ENCODE measurements at regions not wholly inside any gene's neighbourhood (a gene's known extent, or its start where the extent isn't known, plus 50 kb on each side); places are given as distances from the start of the nearest gene placed in this dataset.

GRCh38 chr5:10173716-10174115, 76.0 kb downstream of the ATPSCKMT start:
- Histone ChIP-seq H3K79me2 (ENCODE audit: insufficient read depth) (no peaks in the 10 kb centered on the region), H3K9me3 (ENCODE audit: low read depth) (no peaks in the 10 kb centered on the region), H3K27ac (no peak overlapping the region), H4K20me1 (ENCODE audit: insufficient read depth) (no peaks in the 10 kb centered on the region), H3K36me3 (ENCODE audit: low read depth) (no peaks in the 10 kb centered on the region), H3K9me2 (ENCODE audit: insufficient read depth) (no peaks in the 10 kb centered on the region), H2AFZ (no peak overlapping the region), H3K4me1 (ENCODE audit: insufficient read depth) (no peaks in the 10 kb centered on the region), H3K9ac (no peak overlapping the region), H3K4me2 (ENCODE audit: unreplicated experiment) (no peak overlapping the region), H3K27me3 (replicated peaks; ENCODE audit: insufficient read depth) (no peaks in the 10 kb centered on the region), H3F3A (ENCODE audit: insufficient read depth) (no peaks in the 10 kb centered on the region), H3K4me3 (no peak overlapping the region)
- TF ChIP-seq EZH2 (IDR thresholded peaks at IDR 0.05; ENCODE audit: insufficient read depth, poor library complexity, severe bottlenecking) (no peak), EZH2phosphoT487 (IDR thresholded peaks at IDR 0.05; ENCODE audit: insufficient read depth, low read depth) (no peak)
- DNase-seq, result no peak
- in situ Hi-C loops (cut with MboI), result no loop called here

GRCh38 chr5:10172247-10172646, 77.4 kb downstream of the ATPSCKMT start:
- DNase-seq, result no peak
- no peaks in the 10 kb centered on the region for H4K20me1 ChIP-seq (ENCODE audit: insufficient read depth)
- TF ChIP-seq EZH2 (IDR thresholded peaks at IDR 0.05; ENCODE audit: insufficient read depth, poor library complexity, severe bottlenecking) (no peak), EZH2phosphoT487 (IDR thresholded peaks at IDR 0.05; ENCODE audit: insufficient read depth, low read depth) (no peak)

GRCh38 chr5:10169359-10169758, 80.3 kb downstream of the ATPSCKMT start:
- H3K9me3 ChIP-seq (ENCODE audit: low read depth), result no peaks in the 10 kb centered on the region
- H4K20me1 ChIP-seq (ENCODE audit: insufficient read depth), result no peaks in the 10 kb centered on the region
- in situ Hi-C loops (cut with MboI), result no loop called here
- 80 to 84% methylated on average over 6 of the region's 6 CpGs for WGBS, 2 experiments (ENCODE audit: low coverage in 1 of 2, low lambda C conversion rate in 2 of 2, missing lambda C conversion rate in 2 of 2)
- H2AFZ ChIP-seq, result no peak overlapping the region
- no peaks in the 10 kb centered on the region for H3K36me3 ChIP-seq (ENCODE audit: low read depth)
- TF ChIP-seq EZH2 (IDR thresholded peaks at IDR 0.05; ENCODE audit: insufficient read depth, poor library complexity, severe bottlenecking), result no peak
- no peak for TF ChIP-seq EZH2phosphoT487 (IDR thresholded peaks at IDR 0.05; ENCODE audit: insufficient read depth, low read depth)
- no peak overlapping the region for H3K4me2 ChIP-seq (ENCODE audit: unreplicated experiment)
- H3K79me2 ChIP-seq (ENCODE audit: insufficient read depth), result no peaks in the 10 kb centered on the region
- H3F3A ChIP-seq (ENCODE audit: insufficient read depth), result no peaks in the 10 kb centered on the region
- no peaks in the 10 kb centered on the region for H3K4me1 ChIP-seq (ENCODE audit: insufficient read depth)
- no peak overlapping the region for H3K4me3 ChIP-seq
- no peak overlapping the region for H3K27ac ChIP-seq
- no peak overlapping the region for H3K9ac ChIP-seq
- H3K9me2 ChIP-seq (ENCODE audit: insufficient read depth), result no peaks in the 10 kb centered on the region
- DNase-seq, result no peak
- no peaks in the 10 kb centered on the region for H3K27me3 ChIP-seq (replicated peaks; ENCODE audit: insufficient read depth)

More at GRCh38 chr5:10172247-10172646, 77.4 kb downstream of the ATPSCKMT start:
- no peak overlapping the region for H3K27ac ChIP-seq
- H3K4me3 ChIP-seq, result no peak overlapping the region
- in situ Hi-C loops (cut with MboI), result no loop called here
- H3K9me2 ChIP-seq (ENCODE audit: insufficient read depth), result no peaks in the 10 kb centered on the region
- H2AFZ ChIP-seq, result no peak overlapping the region
- no peaks in the 10 kb centered on the region for H3K36me3 ChIP-seq (ENCODE audit: low read depth)
- H3K9me3 ChIP-seq (ENCODE audit: low read depth), result no peaks in the 10 kb centered on the region
- H3K79me2 ChIP-seq (ENCODE audit: insufficient read depth), result no peaks in the 10 kb centered on the region
- H3F3A ChIP-seq (ENCODE audit: insufficient read depth), result no peaks in the 10 kb centered on the region
- no peak overlapping the region for H3K4me2 ChIP-seq (ENCODE audit: unreplicated experiment)
- no peaks in the 10 kb centered on the region for H3K4me1 ChIP-seq (ENCODE audit: insufficient read depth)
- 11 to 30% methylated on average over 1 of the region's 1 CpG for WGBS, 2 experiments (ENCODE audit: low coverage in 1 of 2, low lambda C conversion rate in 2 of 2, missing lambda C conversion rate in 2 of 2)
- no peaks in the 10 kb centered on the region for H3K27me3 ChIP-seq (replicated peaks; ENCODE audit: insufficient read depth)
- H3K9ac ChIP-seq, result no peak overlapping the region

- Histone ChIP-seq H2AFZ (no peak overlapping the region), H3K27me3 (replicated peaks; ENCODE audit: insufficient read depth) (no peaks in the 10 kb centered on the region), H4K20me1 (ENCODE audit: insufficient read depth) (no peaks in the 10 kb centered on the region), H3K4me2 (ENCODE audit: unreplicated experiment) (no peak overlapping the region), H3K4me1 (ENCODE audit: insufficient read depth) (no peaks in the 10 kb centered on the region), H3F3A (ENCODE audit: insufficient read depth) (no peaks in the 10 kb centered on the region), H3K9ac (no peak overlapping the region), H3K36me3 (ENCODE audit: low read depth) (no peaks in the 10 kb centered on the region), H3K9me3 (ENCODE audit: low read depth) (no peaks in the 10 kb centered on the region), H3K4me3 (no peak overlapping the region), H3K79me2 (ENCODE audit: insufficient read depth) (no peaks in the 10 kb centered on the region), H3K27ac (no peak overlapping the region), H3K9me2 (ENCODE audit: insufficient read depth) (no peaks in the 10 kb centered on the region)
- no peak for DNase-seq
- in situ Hi-C loops (cut with MboI), result no loop called here
- 64 to 65% methylated on average over 8 of the region's 8 CpGs for WGBS, 2 experiments (ENCODE audit: low coverage in 1 of 2, low lambda C conversion rate in 2 of 2, missing lambda C conversion rate in 2 of 2)
- TF ChIP-seq EZH2 (IDR thresholded peaks at IDR 0.05; ENCODE audit: insufficient read depth, poor library complexity, severe bottlenecking) (no peak), EZH2phosphoT487 (IDR thresholded peaks at IDR 0.05; ENCODE audit: insufficient read depth, low read depth) (no peak)
Observed at GRCh38 chr5:10168254-10168653, 81.4 kb downstream of the ATPSCKMT start.

- no peaks in the 10 kb centered on the region for H4K20me1 ChIP-seq (ENCODE audit: insufficient read depth)
- H3K36me3 ChIP-seq (ENCODE audit: low read depth), result no peaks in the 10 kb centered on the region
- H3K4me2 ChIP-seq (ENCODE audit: unreplicated experiment), result no peak overlapping the region
- in situ Hi-C loops (cut with MboI), result no loop called here
- DNase-seq, result no peak
- no peak overlapping the region for H2AFZ ChIP-seq
- H3K9me3 ChIP-seq (ENCODE audit: low read depth), result no peaks in the 10 kb centered on the region
- H3K9me2 ChIP-seq (ENCODE audit: insufficient read depth), result no peaks in the 10 kb centered on the region
- 75 to 88% methylated on average over 1 of the region's 1 CpG for WGBS, 2 experiments (ENCODE audit: low coverage in 1 of 2, low lambda C conversion rate in 2 of 2, missing lambda C conversion rate in 2 of 2)
- H3K4me3 ChIP-seq, result no peak overlapping the region
- no peaks in the 10 kb centered on the region for H3K27me3 ChIP-seq (replicated peaks; ENCODE audit: insufficient read depth)
- H3K9ac ChIP-seq, result no peak overlapping the region
- no peaks in the 10 kb centered on the region for H3F3A ChIP-seq (ENCODE audit: insufficient read depth)
- TF ChIP-seq EZH2phosphoT487 (IDR thresholded peaks at IDR 0.05; ENCODE audit: insufficient read depth, low read depth), result no peak
- TF ChIP-seq EZH2 (IDR thresholded peaks at IDR 0.05; ENCODE audit: insufficient read depth, poor library complexity, severe bottlenecking), result no peak
- no peaks in the 10 kb centered on the region for H3K4me1 ChIP-seq (ENCODE audit: insufficient read depth)
- H3K79me2 ChIP-seq (ENCODE audit: insufficient read depth), result no peaks in the 10 kb centered on the region
- H3K27ac ChIP-seq, result no peak overlapping the region
Observed at GRCh38 chr5:10167806-10168205, 81.9 kb downstream of the ATPSCKMT start.

Data from GM23248 (cell line).